ENCODE measurements at regions not wholly inside any gene's neighbourhood (a gene's known extent, or its start where the extent isn't known, plus 50 kb on each side); places are given as distances from the start of the nearest gene placed in this dataset.

- TF ChIP-seq CTCF (conservative IDR thresholded peaks at IDR 0.05) (no peak), EZH2 (IDR thresholded peaks at IDR 0.05; ENCODE audit: low read depth) (no peak)
Measured at GRCh38 chr3:34292605-34293300, 494.3 kb downstream of the PDCD6IP start.
